Erythroblast (primary cell): ENCODE measurements at regions not wholly inside any gene's neighbourhood (a gene's known extent, or its start where the extent isn't known, plus 50 kb on each side); places are given as distances from the start of the nearest gene placed in this dataset.

Source experiments
- GATA1 ChIP-seq: IDR thresholded peaks from 2 replicates; pipeline ENCODE4 v1.6.1; 2011; ENCODE audit warnings: low read depth, mild to moderate bottlenecking, control low read depth, low read length, moderate library complexity
- POLR2A ChIP-seq: IDR thresholded peaks from 2 replicates; pipeline ENCODE4 v1.6.1; 2011; ENCODE audit warnings: mild to moderate bottlenecking, low read length

GRCh38 chr4:79495447-79495846 lies 87.4 kb upstream of the GK2 start:
- TF ChIP-seq POLR2A (no peak), GATA1 (no peak)
